Epithelial cell of proximal tubule (primary cell): ENCODE measurements at regions not wholly inside any gene's neighbourhood (a gene's known extent, or its start where the extent isn't known, plus 50 kb on each side); places are given as distances from the start of the nearest gene placed in this dataset.

Experiments used
- DNase-seq: peaks from one replicate; pipeline ENCODE4 v3.0.0-alpha.2; 2011; ENCODE audit warnings: low read depth
- H3K4me3 ChIP-seq: 2 replicates; pipeline ENCODE4 v1.5.1; 2011; ENCODE audit warnings: low read depth, mild to moderate bottlenecking, low read length
- TF ChIP-seq, protein P1 (sequence below): conservative IDR thresholded peaks from 2 replicates; pipeline ENCODE4 v1.5.1; 2012; ENCODE audit warnings: low read depth, mild to moderate bottlenecking, low read length

DNA sequence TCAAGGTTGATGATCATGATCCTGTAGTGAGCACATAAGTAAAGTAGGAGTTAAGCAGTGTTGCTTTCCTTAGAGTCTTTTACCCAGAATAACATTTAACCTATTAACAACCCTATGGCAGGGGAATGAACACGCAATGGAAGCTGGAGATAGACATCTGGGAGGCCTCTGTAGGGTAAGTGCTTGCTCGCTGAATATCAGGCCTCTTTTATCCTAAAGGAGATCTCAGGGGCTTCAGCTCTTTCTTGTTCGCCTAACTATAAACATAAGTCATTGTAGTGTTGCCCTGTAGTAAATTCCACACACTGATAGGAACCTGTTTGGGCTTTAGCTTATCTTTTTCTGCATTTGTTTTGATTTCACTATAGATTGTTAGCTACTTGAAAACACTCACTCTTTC is 174.4 kb upstream of the TCF4 start:
- H3K4me3 ChIP-seq, result no peak overlapping the region
- TF ChIP-seq, protein P1, sequence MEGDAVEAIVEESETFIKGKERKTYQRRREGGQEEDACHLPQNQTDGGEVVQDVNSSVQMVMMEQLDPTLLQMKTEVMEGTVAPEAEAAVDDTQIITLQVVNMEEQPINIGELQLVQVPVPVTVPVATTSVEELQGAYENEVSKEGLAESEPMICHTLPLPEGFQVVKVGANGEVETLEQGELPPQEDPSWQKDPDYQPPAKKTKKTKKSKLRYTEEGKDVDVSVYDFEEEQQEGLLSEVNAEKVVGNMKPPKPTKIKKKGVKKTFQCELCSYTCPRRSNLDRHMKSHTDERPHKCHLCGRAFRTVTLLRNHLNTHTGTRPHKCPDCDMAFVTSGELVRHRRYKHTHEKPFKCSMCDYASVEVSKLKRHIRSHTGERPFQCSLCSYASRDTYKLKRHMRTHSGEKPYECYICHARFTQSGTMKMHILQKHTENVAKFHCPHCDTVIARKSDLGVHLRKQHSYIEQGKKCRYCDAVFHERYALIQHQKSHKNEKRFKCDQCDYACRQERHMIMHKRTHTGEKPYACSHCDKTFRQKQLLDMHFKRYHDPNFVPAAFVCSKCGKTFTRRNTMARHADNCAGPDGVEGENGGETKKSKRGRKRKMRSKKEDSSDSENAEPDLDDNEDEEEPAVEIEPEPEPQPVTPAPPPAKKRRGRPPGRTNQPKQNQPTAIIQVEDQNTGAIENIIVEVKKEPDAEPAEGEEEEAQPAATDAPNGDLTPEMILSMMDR, result no peak
- no peak for DNase-seq

GRCh38 chr18:55753643-55754263 is 165.8 kb upstream of the TCF4 start:
- no peak for DNase-seq
- TF ChIP-seq, protein P1, result no peak
- no peak overlapping the region for H3K4me3 ChIP-seq

DNA sequence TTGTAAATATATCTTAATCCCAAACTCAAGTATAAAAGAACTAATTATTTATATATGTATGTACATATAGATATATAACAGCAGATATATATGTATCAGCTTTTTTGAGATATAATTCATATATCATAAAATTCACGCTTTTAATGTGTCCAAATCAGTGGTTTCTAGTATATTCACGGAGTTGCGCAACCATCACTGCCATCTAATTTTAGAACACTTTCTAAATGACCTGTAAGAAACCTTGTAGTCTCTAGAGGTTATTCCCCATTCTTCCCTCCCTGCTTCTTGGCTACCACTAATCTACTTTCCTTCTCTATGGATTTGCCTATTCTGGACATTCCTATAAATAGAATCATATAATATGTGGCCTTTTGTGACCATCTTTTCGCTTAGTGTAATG is 163.5 kb upstream of the TCF4 start:
- DNase-seq, result no peak
- TF ChIP-seq, protein P1, result no peak

DNA sequence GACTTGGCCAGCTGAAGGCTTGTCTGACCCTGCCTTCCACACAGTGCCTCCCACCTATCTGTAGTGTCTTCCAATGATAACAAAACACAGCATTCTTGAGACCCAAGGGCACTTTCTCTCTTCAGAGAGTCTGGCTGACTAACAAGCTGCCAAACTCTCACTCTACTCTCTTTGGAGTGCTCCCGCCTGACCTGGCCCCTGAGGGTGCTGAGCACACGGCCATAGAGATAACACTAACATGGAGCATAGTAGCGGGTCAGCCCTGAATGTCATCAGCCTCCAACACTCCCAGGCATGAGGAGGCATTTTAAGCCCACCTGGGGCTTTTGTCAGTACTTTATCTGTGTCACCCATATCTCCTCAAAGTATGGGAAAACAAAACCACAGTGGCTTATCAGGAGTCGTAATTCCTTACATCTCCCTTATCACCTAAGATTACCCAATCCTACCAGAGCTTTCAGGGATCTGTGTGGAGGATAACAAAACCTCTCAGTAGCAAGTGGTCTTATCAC is 160.3 kb upstream of the TCF4 start:
- no peak for DNase-seq
- H3K4me3 ChIP-seq, result no peak overlapping the region
- TF ChIP-seq, protein P1, result no peak

More for the DNA sequence above, 163.5 kb upstream of the TCF4 start:
- H3K4me3 ChIP-seq, result no peak overlapping the region

DNA sequence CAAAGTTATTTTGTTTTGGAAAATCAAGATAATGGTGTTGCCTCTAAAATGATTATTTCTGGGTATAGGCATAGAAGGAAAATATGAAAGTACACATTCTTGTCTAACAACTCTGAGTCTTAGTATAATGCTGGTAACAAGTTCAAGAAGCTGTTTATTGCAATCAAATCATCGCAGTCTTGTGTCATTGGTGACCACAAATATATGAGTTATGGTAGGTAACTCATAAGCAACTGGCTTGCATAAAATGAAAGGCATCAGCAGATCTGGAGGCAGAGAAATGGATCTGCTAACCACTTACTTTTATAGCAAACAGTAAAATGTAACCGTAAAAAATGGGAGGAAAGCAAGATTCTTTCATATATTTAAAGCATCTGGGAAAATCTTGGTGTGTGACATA is 156.2 kb upstream of the TCF4 start:
- H3K4me3 ChIP-seq, result no peak overlapping the region
- TF ChIP-seq, protein P1, result no peak

GRCh38 chr18:55743736-55744135 is 155.7 kb upstream of the TCF4 start:
- no peak for DNase-seq
- no peak overlapping the region for H3K4me3 ChIP-seq
- TF ChIP-seq, protein P1, result no peak

More for the DNA sequence above, 156.2 kb upstream of the TCF4 start:
- no peak for DNase-seq

GRCh38 chr18:55743133-55743532 is 155.1 kb upstream of the TCF4 start:
- no peak overlapping the region for H3K4me3 ChIP-seq
- TF ChIP-seq, protein P1, result no peak
- DNase-seq, result no peak
